H9 (cell line): ENCODE measurements at regions not wholly inside any gene's neighbourhood (a gene's known extent, or its start where the extent isn't known, plus 50 kb on each side); places are given as distances from the start of the nearest gene placed in this dataset.

Experiments used
- DNase-seq: peaks from one replicate; pipeline ENCODE4 v3.0.0-alpha.2; 2017
- H2AFZ ChIP-seq: one replicate; pipeline ENCODE4 v1.6.1; 2013; ENCODE audit warnings: mild to moderate bottlenecking, low read length, control low read depth, moderate library complexity
- H2AK5ac ChIP-seq: 2 replicates; pipeline ENCODE4 v1.6.1; 2013; ENCODE audit warnings: low read length, control low read depth, mixed read lengths; ENCODE audit not compliant: insufficient read length
- H2BK120ac ChIP-seq: one replicate; pipeline ENCODE4 v1.6.1; 2013; ENCODE audit warnings: low read depth, mild to moderate bottlenecking, low read length, control low read depth, inconsistent platforms; ENCODE audit not compliant: poor library complexity, severe bottlenecking
- H2BK12ac ChIP-seq: 2 replicates; pipeline ENCODE4 v1.6.1; 2013; ENCODE audit warnings: low read length, control low read depth, mixed read lengths, low read depth; ENCODE audit not compliant: insufficient read length
- H2BK15ac ChIP-seq: 2 replicates; pipeline ENCODE4 v1.6.1; 2013; ENCODE audit warnings: low read depth, low read length, control low read depth
- H2BK20ac ChIP-seq: one replicate; pipeline ENCODE4 v1.6.1; 2013; ENCODE audit warnings: low read depth, mild to moderate bottlenecking, low read length, control low read depth, inconsistent platforms; ENCODE audit not compliant: poor library complexity, severe bottlenecking
- H2BK5ac ChIP-seq: 2 replicates; pipeline ENCODE4 v1.6.1; 2013; ENCODE audit warnings: low read length, control low read depth, mixed read lengths; ENCODE audit not compliant: insufficient read length
- H3K14ac ChIP-seq: 2 replicates; pipeline ENCODE4 v1.6.1; 2013; ENCODE audit warnings: low read length, control low read depth; ENCODE audit not compliant: insufficient read depth
- H3K18ac ChIP-seq: 2 replicates; pipeline ENCODE4 v1.6.1; 2013; ENCODE audit warnings: low read depth, mild to moderate bottlenecking, mixed read lengths, low read length, control low read depth; ENCODE audit not compliant: insufficient read length
- H3K23ac ChIP-seq: 2 replicates; pipeline ENCODE4 v1.6.1; 2013; ENCODE audit warnings: low read length, control low read depth, mixed read lengths, low read depth; ENCODE audit not compliant: insufficient read length
- H3K23me2 ChIP-seq: 2 replicates; pipeline ENCODE4 v1.6.1; 2013; ENCODE audit warnings: low read depth, mild to moderate bottlenecking, mixed read lengths, low read length, control low read depth; ENCODE audit not compliant: insufficient read length, poor library complexity, severe bottlenecking
- H3K27ac ChIP-seq: 2 replicates; pipeline ENCODE4 v1.5.1; 2013; ENCODE audit warnings: low read length, control low read depth, mixed read lengths, low read depth; ENCODE audit not compliant: insufficient read length
- H3K27me3 ChIP-seq: 2 replicates; pipeline ENCODE4 v1.6.1; 2013; ENCODE audit warnings: low read length, control low read depth, inconsistent platforms; ENCODE audit not compliant: insufficient read depth
- H3K4ac ChIP-seq: 2 replicates; pipeline ENCODE4 v1.6.1; 2013; ENCODE audit warnings: low read depth, mild to moderate bottlenecking, control low read depth, inconsistent platforms, low read length, moderate library complexity
- H3K4me1 ChIP-seq: 2 replicates; pipeline ENCODE4 v1.6.1; 2013; ENCODE audit warnings: low read length, control low read depth, inconsistent platforms; ENCODE audit not compliant: insufficient read depth
- H3K4me2 ChIP-seq: 2 replicates; pipeline ENCODE4 v1.6.1; 2013; ENCODE audit warnings: low read length, control low read depth, mixed read lengths; ENCODE audit not compliant: insufficient read length, insufficient read depth
- H3K56ac ChIP-seq: 2 replicates; pipeline ENCODE4 v1.6.1; 2013; ENCODE audit warnings: low read depth, mild to moderate bottlenecking, mixed read lengths, low read length, control low read depth; ENCODE audit not compliant: insufficient read length
- H3K79me1 ChIP-seq: 2 replicates; pipeline ENCODE4 v1.6.1; 2013; ENCODE audit warnings: low read depth, mild to moderate bottlenecking, moderate library complexity, low read length, control low read depth, inconsistent platforms; ENCODE audit not compliant: insufficient read depth, poor library complexity, severe bottlenecking
- H3K79me2 ChIP-seq: 2 replicates; pipeline ENCODE4 v1.6.1; 2013; ENCODE audit warnings: low read length, control low read depth, inconsistent platforms; ENCODE audit not compliant: insufficient read depth
- H3K9ac ChIP-seq: 2 replicates; pipeline ENCODE4 v1.6.1; 2013; ENCODE audit warnings: low read length, control low read depth, mixed read lengths; ENCODE audit not compliant: insufficient read length; ENCODE audit errors: extremely low read depth
- H3K9me3 ChIP-seq: one replicate; pipeline ENCODE4 v1.6.1; 2013; ENCODE audit warnings: low read depth, low read length, inconsistent platforms; ENCODE audit not compliant: control insufficient read depth
- H3T11ph ChIP-seq: one replicate; pipeline ENCODE4 v1.6.1; 2013; ENCODE audit warnings: mild to moderate bottlenecking, low read length, control low read depth, inconsistent platforms
- H4K20me1 ChIP-seq: one replicate; pipeline ENCODE4 v1.6.1; 2013; ENCODE audit not compliant: control insufficient read depth, insufficient read length, insufficient read depth
- H4K5ac ChIP-seq: 2 replicates; pipeline ENCODE4 v1.6.1; 2013; ENCODE audit warnings: low read depth, mild to moderate bottlenecking, mixed read lengths, low read length, control low read depth; ENCODE audit not compliant: insufficient read length
- H4K8ac ChIP-seq: replicated peaks from 2 replicates; pipeline ENCODE4 v1.6.1; 2013; ENCODE audit warnings: low read length, control low read depth, mixed read lengths, low read depth; ENCODE audit not compliant: insufficient read length
- H4K91ac ChIP-seq: 2 replicates; pipeline ENCODE4 v1.6.1; 2013; ENCODE audit warnings: low read depth, mild to moderate bottlenecking, moderate library complexity, mixed read lengths, low read length, control low read depth; ENCODE audit not compliant: insufficient read length
- H3K27ac Mint-ChIP-seq, 3 experiments: 2 replicates in 2 of 3; 3 replicates in 1 of 3; pipeline ENCODE4 v1.8.0; 2020 to 2021; ENCODE audit warnings: mixed read lengths in 3 of 3, mild to moderate bottlenecking in 1 of 3, moderate library complexity in 1 of 3
- H3K27me3 Mint-ChIP-seq: 2 replicates; pipeline ENCODE4 v1.8.0; 2021; ENCODE audit warnings: low read depth, mild to moderate bottlenecking, moderate library complexity, mixed read lengths
- H3K36me3 Mint-ChIP-seq, 3 experiments: 2 replicates in 2 of 3; 3 replicates in 1 of 3; pipeline ENCODE4 v1.8.0; 2020 to 2021; ENCODE audit warnings: low read depth in 3 of 3, mixed read lengths in 3 of 3; ENCODE audit not compliant: insufficient read depth in 1 of 3
- H3K4me1 Mint-ChIP-seq, 2 experiments: 2 replicates each; pipeline ENCODE4 v1.8.0; 2020; ENCODE audit warnings: mixed read lengths in 2 of 2
- H3K4me3 Mint-ChIP-seq, 2 experiments: 2 replicates in 1 of 2; 3 replicates in 1 of 2; pipeline ENCODE4 v1.8.0; 2020 to 2021; ENCODE audit warnings: mild to moderate bottlenecking in 2 of 2, mixed read lengths in 2 of 2, moderate library complexity in 1 of 2
- H3K9me3 Mint-ChIP-seq, 2 experiments: 2 replicates in 1 of 2; 3 replicates in 1 of 2; pipeline ENCODE4 v1.8.0; 2020; ENCODE audit warnings: mild to moderate bottlenecking in 2 of 2, mixed read lengths in 2 of 2, moderate library complexity in 1 of 2
- WGBS: extraction: QIAGEN DNeasy Blood & Tissue Kit; methylation state at CpG from one replicate; pipeline ENCODE4 v1.1.7; 2013; ENCODE audit warnings: missing lambda C conversion rate, low lambda C conversion rate, mixed read lengths; ENCODE audit not compliant: insufficient read length; ENCODE audit errors: extremely low coverage; 5-methylcytosine and 5-hydroxymethylcytosine counted together
- TF ChIP-seq, protein P1 (sequence below): fragments of 200-600 bp; sonication (generic); conservative IDR thresholded peaks from 3 replicates; pipeline ENCODE4 v1.8.0; 2021; ENCODE audit warnings: antibody characterized with exemption, mild to moderate bottlenecking

DNA sequence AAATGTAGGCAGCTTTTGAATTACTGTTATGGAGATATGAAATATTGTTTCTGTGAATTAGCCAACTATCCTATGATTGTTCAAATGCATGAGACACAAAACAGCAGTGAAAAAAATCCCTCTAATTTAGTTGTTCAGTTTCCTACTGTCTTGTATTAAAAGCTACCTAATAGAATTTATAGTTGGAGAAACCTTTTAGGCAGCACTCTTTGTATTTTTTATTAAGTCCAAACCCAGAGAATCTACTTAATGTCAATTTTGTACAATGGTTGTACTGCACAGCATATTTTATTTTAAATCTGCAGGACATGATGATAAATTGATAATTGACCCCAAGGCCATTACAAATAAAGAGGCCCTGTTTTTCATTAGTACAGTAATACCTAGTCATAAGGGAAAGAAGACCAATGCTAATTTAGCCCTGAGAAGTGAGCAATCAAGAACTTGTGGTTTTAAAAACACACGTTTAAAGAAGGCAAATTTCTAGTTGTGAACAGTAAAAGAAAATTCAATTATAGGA lies 607.5 kb downstream of the ISL1 start:
- Histone ChIP-seq H3K79me1 (no peaks in the 10 kb centered on the region), H2AK5ac (no peak overlapping the region), H2BK20ac (no peak overlapping the region), H3K27me3 (no peaks in the 10 kb centered on the region), H4K20me1 (no peaks in the 10 kb centered on the region), H3K23me2 (peaks cover 2% of the 10 kb centered on the region), H3K79me2 (no peaks in the 10 kb centered on the region), H3K27ac (no peak overlapping the region), H2BK15ac (no peak overlapping the region), H3K56ac (no peak overlapping the region), H4K91ac (no peak overlapping the region), H4K8ac (no peak overlapping the region), H3T11ph (no peak overlapping the region), H3K23ac (no peak overlapping the region), H3K4me1 (no peaks in the 10 kb centered on the region), H3K9me3 (no peaks in the 10 kb centered on the region), H3K9ac (no peak overlapping the region), H2BK5ac (no peak overlapping the region), H4K5ac (no peak overlapping the region), H2BK12ac (no peak overlapping the region), H2AFZ (no peak overlapping the region), H2BK120ac (no peak overlapping the region), H3K4me2 (no peak overlapping the region), H3K18ac (no peak overlapping the region), H3K4ac (no peak overlapping the region), H3K14ac (no peak overlapping the region)
- no peak overlapping the region for H3K4me3 Mint-ChIP-seq
- H3K4me1 Mint-ChIP-seq, result no peaks in the 10 kb centered on the region
- TF ChIP-seq, protein P1, sequence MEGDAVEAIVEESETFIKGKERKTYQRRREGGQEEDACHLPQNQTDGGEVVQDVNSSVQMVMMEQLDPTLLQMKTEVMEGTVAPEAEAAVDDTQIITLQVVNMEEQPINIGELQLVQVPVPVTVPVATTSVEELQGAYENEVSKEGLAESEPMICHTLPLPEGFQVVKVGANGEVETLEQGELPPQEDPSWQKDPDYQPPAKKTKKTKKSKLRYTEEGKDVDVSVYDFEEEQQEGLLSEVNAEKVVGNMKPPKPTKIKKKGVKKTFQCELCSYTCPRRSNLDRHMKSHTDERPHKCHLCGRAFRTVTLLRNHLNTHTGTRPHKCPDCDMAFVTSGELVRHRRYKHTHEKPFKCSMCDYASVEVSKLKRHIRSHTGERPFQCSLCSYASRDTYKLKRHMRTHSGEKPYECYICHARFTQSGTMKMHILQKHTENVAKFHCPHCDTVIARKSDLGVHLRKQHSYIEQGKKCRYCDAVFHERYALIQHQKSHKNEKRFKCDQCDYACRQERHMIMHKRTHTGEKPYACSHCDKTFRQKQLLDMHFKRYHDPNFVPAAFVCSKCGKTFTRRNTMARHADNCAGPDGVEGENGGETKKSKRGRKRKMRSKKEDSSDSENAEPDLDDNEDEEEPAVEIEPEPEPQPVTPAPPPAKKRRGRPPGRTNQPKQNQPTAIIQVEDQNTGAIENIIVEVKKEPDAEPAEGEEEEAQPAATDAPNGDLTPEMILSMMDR, result no peak
- no peaks in the 10 kb centered on the region for H3K36me3 Mint-ChIP-seq
- no CpG with 5 or more reads among the region's 1 CpG for WGBS
- no peak overlapping the region for H3K27ac Mint-ChIP-seq
- DNase-seq, result no peak
- H3K27me3 Mint-ChIP-seq, result no peaks in the 10 kb centered on the region; the same call in 1 of the 2 replicates
- no peaks in the 10 kb centered on the region for H3K9me3 Mint-ChIP-seq
